ENCODE measurements at regions not wholly inside any gene's neighbourhood (a gene's known extent, or its start where the extent isn't known, plus 50 kb on each side); places are given as distances from the start of the nearest gene placed in this dataset.

- Mint-ChIP-seq H3K27ac (no peak overlapping the region), H3K27me3 (no peaks in the 10 kb centered on the region), H3K4me3 (no peak overlapping the region), H3K4me1 (no peaks in the 10 kb centered on the region), H3K9me3 (ENCODE audit: insufficient read depth) (no peaks in the 10 kb centered on the region)
- CTCF ChIA-PET: no interaction called here
- Histone ChIP-seq H3K9me3 (ENCODE audit: control extremely low read depth in 1 of 3, control insufficient read depth in 2 of 3, insufficient read depth in 1 of 3, low read length in 2 of 3) (no peaks in the 10 kb centered on the region), H3K9ac (ENCODE audit: low read length) (no peak overlapping the region), H3K4me3 (ENCODE audit: control extremely low read depth in 1 of 5, extremely low read depth in 1 of 5, insufficient read depth in 1 of 5, low read depth in 2 of 5, low read length in 4 of 5) (no peak overlapping the region), H3K36me3 (replicated peaks in 1 of 2; ENCODE audit: control extremely low read depth in 1 of 2, control insufficient read depth in 1 of 2, extremely low read depth in 1 of 2, insufficient read depth in 2 of 2, low read length in 1 of 2) (no peaks in the 10 kb centered on the region), H3K4me2 (replicated peaks; ENCODE audit: low read depth, low read length, poor library complexity, severe bottlenecking) (no peak overlapping the region), H3K27me3 (replicated peaks in 1 of 4; ENCODE audit: control extremely low read depth in 1 of 4, control insufficient read depth in 3 of 4, insufficient read depth in 4 of 4, low read length in 3 of 4) (no peaks in the 10 kb centered on the region), H3K4me1 (ENCODE audit: control insufficient read depth in 2 of 2, insufficient read depth in 2 of 2, low read length in 2 of 2) (no peaks in the 10 kb centered on the region), H4K20me1 (ENCODE audit: control insufficient read depth, insufficient read depth, low read length, poor library complexity, severe bottlenecking) (no peaks in the 10 kb centered on the region), H3K27ac (ENCODE audit: low read length in 2 of 2) (no peak overlapping the region), H3K79me2 (ENCODE audit: control insufficient read depth, insufficient read depth, low read length) (no peaks in the 10 kb centered on the region), H2AFZ (ENCODE audit: insufficient read depth, low read depth, low read length, poor library complexity, severe bottlenecking) (no peak overlapping the region)
- POLR2A ChIA-PET: no interaction called here
- no peak for TF ChIP-seq EZH2 (IDR thresholded peaks at IDR 0.05; ENCODE audit: borderline replicate concordance, insufficient read depth, low read depth, low read length, poor library complexity, severe bottlenecking)
- TF ChIP-seq CTCF (IDR thresholded peaks at IDR 0.05): no peak
- ATAC-seq (ENCODE audit: low read depth): no peak
- intact Hi-C loops (cut with micrococcal nuclease): no loop called here
- no peak for DNase-seq
- 67% methylated on average over 1 of the region's 2 CpGs for WGBS (ENCODE audit: insufficient coverage)
Observed at GRCh38 chr1:70915258-70916033, 132.2 kb downstream of the PTGER3 start.

DNA sequence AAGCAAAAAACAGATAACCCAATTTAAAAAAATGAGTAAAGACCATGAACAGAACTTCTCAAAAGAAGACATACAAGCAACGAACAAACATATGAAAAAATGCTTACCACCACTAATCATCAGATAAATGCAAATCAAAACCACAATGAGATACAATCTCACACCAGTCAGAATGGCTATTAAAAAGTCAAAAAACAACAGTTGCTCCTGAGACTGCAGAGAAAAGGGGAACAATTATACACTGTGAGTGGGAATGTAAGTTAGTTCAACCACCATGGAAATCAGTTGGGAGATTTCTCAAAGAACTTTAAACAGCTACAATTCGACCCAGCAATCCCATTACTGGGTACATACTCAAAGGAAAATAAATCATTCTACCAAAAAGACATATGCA, 131.6 kb downstream of the PTGER3 start:
- Mint-ChIP-seq H3K27me3 (no peaks in the 10 kb centered on the region), H3K4me1 (no peaks in the 10 kb centered on the region), H3K4me3 (no peak overlapping the region), H3K9me3 (ENCODE audit: insufficient read depth) (no peaks in the 10 kb centered on the region), H3K27ac (no peak overlapping the region)
- H3K79me2 ChIP-seq (ENCODE audit: control insufficient read depth, insufficient read depth, low read length): no peaks in the 10 kb centered on the region
- H3K4me3 ChIP-seq (ENCODE audit: control extremely low read depth in 1 of 5, extremely low read depth in 1 of 5, insufficient read depth in 1 of 5, low read depth in 2 of 5, low read length in 4 of 5): no peak overlapping the region
- ChIA-PET CTCF (no interaction called here), POLR2A (no interaction called here)
- TF ChIP-seq CTCF (IDR thresholded peaks at IDR 0.05) (no peak), EZH2 (IDR thresholded peaks at IDR 0.05; ENCODE audit: borderline replicate concordance, insufficient read depth, low read depth, low read length, poor library complexity, severe bottlenecking) (no peak)
- no peaks in the 10 kb centered on the region for H3K27me3 ChIP-seq (replicated peaks in 1 of 4; ENCODE audit: control extremely low read depth in 1 of 4, control insufficient read depth in 3 of 4, insufficient read depth in 4 of 4, low read length in 3 of 4)
- H3K4me2 ChIP-seq (replicated peaks; ENCODE audit: low read depth, low read length, poor library complexity, severe bottlenecking): no peak overlapping the region
- no peak overlapping the region for H3K27ac ChIP-seq (ENCODE audit: low read length in 2 of 2)
- H2AFZ ChIP-seq (ENCODE audit: insufficient read depth, low read depth, low read length, poor library complexity, severe bottlenecking): no peak overlapping the region
- no peaks in the 10 kb centered on the region for H4K20me1 ChIP-seq (ENCODE audit: control insufficient read depth, insufficient read depth, low read length, poor library complexity, severe bottlenecking)
- H3K4me1 ChIP-seq (ENCODE audit: control insufficient read depth in 2 of 2, insufficient read depth in 2 of 2, low read length in 2 of 2): no peaks in the 10 kb centered on the region
- DNase-seq (no peak), ATAC-seq (ENCODE audit: low read depth) (no peak)
- no peaks in the 10 kb centered on the region for H3K36me3 ChIP-seq (replicated peaks in 1 of 2; ENCODE audit: control extremely low read depth in 1 of 2, control insufficient read depth in 1 of 2, extremely low read depth in 1 of 2, insufficient read depth in 2 of 2, low read length in 1 of 2)
- intact Hi-C loops (cut with micrococcal nuclease): no loop called here
- whole genome bisulfite sequencing (ENCODE audit: insufficient coverage): no CpG with 5 or more reads among the region's 2 CpGs
- H3K9ac ChIP-seq (ENCODE audit: low read length): no peak overlapping the region
- no peaks in the 10 kb centered on the region for H3K9me3 ChIP-seq (ENCODE audit: control extremely low read depth in 1 of 3, control insufficient read depth in 2 of 3, insufficient read depth in 1 of 3, low read length in 2 of 3)
